ENCODE measurements at regions not wholly inside any gene's neighbourhood (a gene's known extent, or its start where the extent isn't known, plus 50 kb on each side); places are given as distances from the start of the nearest gene placed in this dataset.

DNA sequence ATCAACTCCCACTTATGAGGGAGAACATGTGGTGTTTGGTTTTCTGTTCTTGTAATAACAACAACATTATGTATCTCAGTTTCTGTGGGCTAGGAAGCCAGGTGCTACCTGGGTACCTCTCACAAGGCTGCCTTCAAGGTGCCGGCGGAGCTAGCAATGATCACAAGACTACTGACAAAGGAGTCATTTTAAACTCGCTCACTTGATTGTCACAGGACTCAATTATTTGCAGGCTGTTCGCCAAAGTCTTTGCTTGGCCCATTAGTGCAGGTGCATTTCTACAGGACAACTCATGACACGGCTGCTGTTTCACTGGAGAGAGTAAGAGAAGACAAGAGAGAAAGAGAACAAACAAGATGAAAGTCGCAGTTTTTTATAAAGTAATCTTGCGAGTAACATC, 1237.4 kb upstream of the TMPRSS15 start:
- Histone ChIP-seq H3K4me3 (no peak overlapping the region), H3K27ac (no peak overlapping the region), H3K36me3 (no peaks in the 10 kb centered on the region), H3K9me3 (peaks cover 0 to 3% (median 0%) of the 10 kb centered on the region in 12 donors), H3K27me3 (no peaks in the 10 kb centered on the region), H3K4me1 (no peaks in the 10 kb centered on the region)
- DNase-seq (no peak), ATAC-seq (no peak)
- 84 to 95% (median 87%) methylated on average over 7 of the region's 7 CpGs for WGBS, 4 donors
- TF ChIP-seq, protein P1, sequence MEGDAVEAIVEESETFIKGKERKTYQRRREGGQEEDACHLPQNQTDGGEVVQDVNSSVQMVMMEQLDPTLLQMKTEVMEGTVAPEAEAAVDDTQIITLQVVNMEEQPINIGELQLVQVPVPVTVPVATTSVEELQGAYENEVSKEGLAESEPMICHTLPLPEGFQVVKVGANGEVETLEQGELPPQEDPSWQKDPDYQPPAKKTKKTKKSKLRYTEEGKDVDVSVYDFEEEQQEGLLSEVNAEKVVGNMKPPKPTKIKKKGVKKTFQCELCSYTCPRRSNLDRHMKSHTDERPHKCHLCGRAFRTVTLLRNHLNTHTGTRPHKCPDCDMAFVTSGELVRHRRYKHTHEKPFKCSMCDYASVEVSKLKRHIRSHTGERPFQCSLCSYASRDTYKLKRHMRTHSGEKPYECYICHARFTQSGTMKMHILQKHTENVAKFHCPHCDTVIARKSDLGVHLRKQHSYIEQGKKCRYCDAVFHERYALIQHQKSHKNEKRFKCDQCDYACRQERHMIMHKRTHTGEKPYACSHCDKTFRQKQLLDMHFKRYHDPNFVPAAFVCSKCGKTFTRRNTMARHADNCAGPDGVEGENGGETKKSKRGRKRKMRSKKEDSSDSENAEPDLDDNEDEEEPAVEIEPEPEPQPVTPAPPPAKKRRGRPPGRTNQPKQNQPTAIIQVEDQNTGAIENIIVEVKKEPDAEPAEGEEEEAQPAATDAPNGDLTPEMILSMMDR (IDR thresholded peaks at IDR 0.05), result no peak
- TF ChIP-seq POLR2A (IDR thresholded peaks at IDR 0.05), result no peak
- intact Hi-C loops (cut with DNase I), result no loop called here

DNA sequence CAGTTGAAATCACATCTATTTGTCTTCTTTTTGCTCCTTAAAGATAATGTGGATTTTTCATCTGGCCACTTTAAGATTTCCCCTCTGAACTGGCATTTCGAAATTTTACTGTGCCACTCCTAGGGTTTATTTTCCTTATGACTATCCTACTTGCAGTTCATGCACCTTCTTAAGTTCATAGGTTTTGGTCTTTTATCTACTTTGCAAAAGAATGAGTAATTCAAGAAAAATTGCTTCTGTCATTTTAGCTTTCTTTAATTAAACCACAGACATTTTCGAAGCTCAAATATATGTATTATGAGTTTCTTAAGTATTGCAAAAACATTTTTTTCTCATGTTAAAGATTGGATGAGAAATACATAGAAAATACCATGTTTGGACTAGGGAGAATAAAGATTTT, 1244.8 kb upstream of the TMPRSS15 start:
- Histone ChIP-seq H3K4me1 (no peaks in the 10 kb centered on the region), H3K9me3 (peaks cover 0 to 5% (median 0%) of the 10 kb centered on the region in 12 donors), H3K27me3 (no peaks in the 10 kb centered on the region), H3K36me3 (no peaks in the 10 kb centered on the region), H3K27ac (no peak overlapping the region), H3K4me3 (no peak overlapping the region)
- WGBS, 4 donors, result 60 to 66% (median 64%) methylated on average over 2 of the region's 2 CpGs
- no peak for DNase-seq
- intact Hi-C loops (cut with DNase I), result no loop called here
- no peak for ATAC-seq
- TF ChIP-seq, protein P1 (IDR thresholded peaks at IDR 0.05), result no peak
- TF ChIP-seq POLR2A (IDR thresholded peaks at IDR 0.05), result no peak

DNA sequence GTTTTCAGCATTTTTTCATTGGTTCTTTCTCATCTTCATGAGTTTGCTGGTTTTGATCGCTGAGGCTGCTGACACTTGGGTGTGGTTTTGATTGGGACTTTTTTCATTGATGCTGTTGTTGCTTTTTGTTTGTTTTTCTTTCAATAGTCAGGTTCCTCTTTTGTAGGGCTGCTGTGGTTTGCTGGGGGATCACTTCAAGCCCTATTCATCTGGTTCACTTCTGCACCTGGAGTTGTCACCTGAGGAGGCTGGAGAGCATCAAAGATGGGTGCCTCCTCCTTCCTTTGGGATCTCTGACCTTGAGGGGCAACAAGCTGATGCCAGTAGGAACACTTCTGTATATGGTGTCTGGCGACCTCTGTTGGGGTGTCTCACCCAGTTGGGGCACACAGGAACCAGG, 1279.9 kb upstream of the TMPRSS15 start:
- no peak overlapping the region for H3K27ac ChIP-seq
- no peaks in the 10 kb centered on the region for H3K36me3 ChIP-seq
- WGBS, 4 donors, result 40 to 87% (median 53%) methylated on average over 2 of the region's 2 CpGs
- intact Hi-C loops (cut with DNase I), result no loop called here
- no peak overlapping the region for H3K4me3 ChIP-seq
- DNase-seq (no peak), ATAC-seq (no peak)
- no peaks in the 10 kb centered on the region for H3K4me1 ChIP-seq
- TF ChIP-seq, protein P1 (IDR thresholded peaks at IDR 0.05), result no peak
- TF ChIP-seq POLR2A (IDR thresholded peaks at IDR 0.05), result no peak
- peaks cover 0 to 26% (median 0%) of the 10 kb centered on the region in 12 donors for H3K9me3 ChIP-seq
- no peaks in the 10 kb centered on the region for H3K27me3 ChIP-seq

DNA sequence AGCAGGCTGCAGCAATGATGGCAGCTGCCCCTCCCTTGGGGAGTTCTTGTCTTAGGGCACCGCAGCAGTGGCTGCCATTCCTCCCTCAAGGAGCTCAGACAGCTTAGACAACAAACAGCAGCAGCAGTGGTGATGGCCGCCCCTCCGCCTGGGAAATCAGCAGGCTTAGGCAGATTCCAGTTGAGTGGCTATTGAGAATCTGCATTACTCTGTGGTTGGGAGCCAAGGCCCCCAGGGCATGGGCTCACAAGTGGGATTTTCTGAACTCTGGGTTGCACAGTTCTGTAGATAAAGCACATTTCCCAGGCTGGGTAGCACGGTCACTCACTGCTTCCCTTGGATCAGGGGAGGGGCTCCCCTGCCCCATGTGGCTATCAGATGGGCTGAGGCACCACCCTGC, 1280.7 kb upstream of the TMPRSS15 start:
- intact Hi-C loops (cut with DNase I), result no loop called here
- H3K9me3 ChIP-seq, result peaks cover 0 to 23% (median 0%) of the 10 kb centered on the region in 12 donors
- peak in 1 of 5 donors; percentile 45 for DNase-seq

More for the DNA sequence above, 1280.7 kb upstream of the TMPRSS15 start:
- no peak for ATAC-seq
- Histone ChIP-seq H3K27ac (no peak overlapping the region), H3K27me3 (no peaks in the 10 kb centered on the region), H3K36me3 (no peaks in the 10 kb centered on the region), H3K4me3 (no peak overlapping the region), H3K4me1 (no peaks in the 10 kb centered on the region)
- TF ChIP-seq, protein P1 (IDR thresholded peaks at IDR 0.05), result no peak
- no peak for TF ChIP-seq POLR2A (IDR thresholded peaks at IDR 0.05)
- WGBS, 4 donors, result 55 to 67% (median 63%) methylated on average over 4 of the region's 4 CpGs

Measured in heart left ventricle (tissue), 16 donors.